ENCODE measurements at regions not wholly inside any gene's neighbourhood (a gene's known extent, or its start where the extent isn't known, plus 50 kb on each side); places are given as distances from the start of the nearest gene placed in this dataset.

DNA sequence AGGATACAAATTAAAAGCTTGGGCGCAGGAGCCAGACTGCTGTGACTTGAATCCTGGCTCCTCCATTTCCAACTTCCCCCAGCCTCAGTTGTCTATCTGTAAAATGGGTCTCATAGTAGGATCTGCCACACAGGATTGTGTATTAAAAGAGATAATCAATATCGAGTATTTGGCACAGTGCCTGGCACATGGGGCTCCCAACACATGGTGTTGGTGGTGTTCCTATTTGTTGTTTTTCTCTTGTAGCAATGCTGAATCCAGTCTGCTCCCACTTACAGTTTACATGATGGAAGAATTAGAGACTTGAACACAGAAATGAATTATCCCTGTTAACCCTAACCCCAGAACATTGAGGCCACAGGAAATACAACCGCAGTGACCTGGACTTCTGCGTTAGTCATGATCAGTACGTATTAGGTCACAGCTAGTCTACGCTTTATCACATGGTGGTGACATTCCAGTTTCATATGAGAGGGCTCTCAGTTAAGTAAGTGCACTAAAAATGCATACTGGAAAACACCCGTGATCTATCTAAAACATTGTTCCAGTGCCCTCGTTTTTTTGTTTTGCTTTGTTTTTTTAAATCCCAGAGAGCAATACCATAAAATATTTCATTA, 169.5 kb upstream of the KLF14 start:
- no peak for DNase-seq
- Histone ChIP-seq H3K27me3 (ENCODE audit: control insufficient read depth, insufficient read depth, low read length) (no peaks in the 10 kb centered on the region), H3K4me1 (ENCODE audit: control insufficient read depth, insufficient read depth, low read length) (no peaks in the 10 kb centered on the region), H3K27ac (ENCODE audit: low read length) (no peak overlapping the region), H3K36me3 (ENCODE audit: control insufficient read depth, insufficient read depth, low read length) (no peaks in the 10 kb centered on the region), H3K9me3 (replicated peaks; ENCODE audit: control insufficient read depth, low read depth, low read length) (no peaks in the 10 kb centered on the region), H3K4me3 (ENCODE audit: low read length) (no peak overlapping the region)
- 78% methylated on average over 4 of the region's 8 CpGs for WGBS (ENCODE audit: insufficient coverage)

DNA sequence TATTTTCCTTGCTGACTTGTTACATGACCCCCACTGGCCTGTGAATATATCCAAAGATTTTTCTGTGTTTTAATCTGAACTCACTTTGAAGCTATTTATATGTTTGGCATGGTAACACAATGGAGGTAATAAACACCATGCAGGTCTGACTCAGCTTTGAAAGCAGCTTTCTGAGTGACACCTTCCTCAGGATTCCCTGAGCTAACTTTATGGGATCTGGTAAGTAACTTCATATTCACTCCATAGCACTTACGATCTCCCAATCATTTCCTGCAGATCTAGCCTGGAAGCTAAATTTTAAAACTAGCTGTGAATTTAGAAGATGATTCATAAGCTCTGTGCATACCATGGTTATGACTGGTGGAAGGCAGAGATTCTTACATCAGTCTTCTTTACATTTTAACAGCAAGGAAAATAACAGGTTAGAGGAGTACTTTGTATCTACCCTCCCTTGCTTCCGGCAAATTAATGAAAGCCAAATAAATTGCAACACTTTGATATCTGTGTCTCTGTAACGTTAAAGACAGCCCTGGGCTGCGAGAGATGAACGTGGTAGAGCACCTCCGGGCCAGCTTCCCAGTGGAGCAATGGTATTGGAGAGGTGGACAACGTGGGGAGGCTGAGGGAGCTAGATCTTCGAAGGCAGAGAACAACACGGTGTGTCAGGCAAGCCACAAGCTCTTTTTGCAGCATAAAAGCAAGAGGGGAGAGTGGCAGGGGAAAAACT, 170.2 kb upstream of the KLF14 start:
- 54% methylated on average over 7 of the region's 9 CpGs for WGBS (ENCODE audit: insufficient coverage)
- Histone ChIP-seq H3K27me3 (ENCODE audit: control insufficient read depth, insufficient read depth, low read length) (no peaks in the 10 kb centered on the region), H3K9me3 (replicated peaks; ENCODE audit: control insufficient read depth, low read depth, low read length) (no peaks in the 10 kb centered on the region), H3K36me3 (ENCODE audit: control insufficient read depth, insufficient read depth, low read length) (no peaks in the 10 kb centered on the region), H3K4me1 (ENCODE audit: control insufficient read depth, insufficient read depth, low read length) (no peaks in the 10 kb centered on the region), H3K4me3 (ENCODE audit: low read length) (no peak overlapping the region), H3K27ac (ENCODE audit: low read length) (no peak overlapping the region)
- DNase-seq, result no peak

DNA sequence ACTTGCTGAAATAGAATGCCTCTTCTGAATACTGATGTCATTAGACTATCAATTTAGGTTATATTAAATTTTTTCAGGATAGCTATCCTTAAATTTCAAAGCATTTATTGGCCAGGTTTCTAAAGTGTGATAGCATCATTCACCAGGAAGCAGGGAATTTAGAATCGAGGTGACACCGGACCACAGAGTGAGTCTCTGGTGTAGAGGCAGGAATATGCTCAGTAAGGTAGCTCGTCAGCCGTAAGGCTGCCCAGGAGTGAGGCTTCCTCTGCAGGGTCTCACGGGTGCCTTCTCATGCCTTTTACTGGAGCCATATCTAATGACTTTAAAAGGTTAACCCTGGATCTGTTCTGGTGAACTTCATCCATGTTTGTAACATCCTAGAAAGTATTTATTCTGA, 170.8 kb upstream of the KLF14 start:
- Histone ChIP-seq H3K27ac (ENCODE audit: low read length) (no peak overlapping the region), H3K36me3 (ENCODE audit: control insufficient read depth, insufficient read depth, low read length) (no peaks in the 10 kb centered on the region), H3K4me3 (ENCODE audit: low read length) (no peak overlapping the region), H3K9me3 (replicated peaks; ENCODE audit: control insufficient read depth, low read depth, low read length) (no peaks in the 10 kb centered on the region), H3K4me1 (ENCODE audit: control insufficient read depth, insufficient read depth, low read length) (no peaks in the 10 kb centered on the region), H3K27me3 (ENCODE audit: control insufficient read depth, insufficient read depth, low read length) (no peaks in the 10 kb centered on the region)
- WGBS (ENCODE audit: insufficient coverage), result 60% methylated on average over 1 of the region's 5 CpGs
- DNase-seq, result no peak

DNA sequence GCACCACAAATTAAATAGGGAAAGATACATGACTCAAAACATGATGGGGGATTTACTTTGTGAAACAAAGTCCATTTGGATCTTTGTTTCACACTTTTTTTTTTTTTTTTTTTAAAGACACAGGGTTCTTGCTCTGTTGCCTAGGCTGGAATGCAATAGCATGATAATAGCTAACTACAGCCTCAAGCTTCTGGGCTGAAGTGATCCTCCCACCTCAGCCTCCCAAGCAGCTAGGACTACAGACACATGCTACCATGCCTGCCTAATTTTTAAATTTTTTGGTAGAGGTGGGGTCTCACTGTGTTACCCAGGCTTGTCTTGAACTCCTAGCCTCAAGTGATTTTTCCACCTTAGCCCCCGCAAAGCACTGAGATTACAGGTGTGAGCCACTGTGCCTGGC, 172.6 kb upstream of the KLF14 start:
- H3K27ac ChIP-seq (ENCODE audit: low read length), result no peak overlapping the region
- H3K27me3 ChIP-seq (ENCODE audit: control insufficient read depth, insufficient read depth, low read length), result no peaks in the 10 kb centered on the region
- no peaks in the 10 kb centered on the region for H3K4me1 ChIP-seq (ENCODE audit: control insufficient read depth, insufficient read depth, low read length)
- DNase-seq, result no peak
- WGBS (ENCODE audit: insufficient coverage), result no CpG with 5 or more reads among the region's 1 CpG
- no peak overlapping the region for H3K4me3 ChIP-seq (ENCODE audit: low read length)
- no peaks in the 10 kb centered on the region for H3K36me3 ChIP-seq (ENCODE audit: control insufficient read depth, insufficient read depth, low read length)
- no peaks in the 10 kb centered on the region for H3K9me3 ChIP-seq (replicated peaks; ENCODE audit: control insufficient read depth, low read depth, low read length)

DNA sequence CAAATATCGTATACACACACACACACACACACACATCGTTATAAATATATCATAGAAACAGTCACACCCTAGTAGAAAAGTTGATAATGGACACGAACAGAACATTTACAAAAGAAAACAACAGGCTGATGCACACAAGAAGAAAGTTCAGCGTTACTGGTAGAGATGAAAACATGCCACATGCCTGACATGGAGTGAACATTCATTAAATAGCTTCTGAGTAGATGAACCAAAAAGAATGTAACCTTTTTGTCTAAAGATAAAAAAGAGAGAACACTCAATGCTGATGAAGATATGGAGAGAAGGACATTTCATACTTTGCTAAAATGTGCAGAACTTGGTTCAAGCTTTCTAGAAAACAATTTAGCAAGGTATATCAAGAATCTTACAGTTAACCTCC, 173.4 kb upstream of the KLF14 start:
- no CpG with 5 or more reads among the region's 4 CpGs for WGBS (ENCODE audit: insufficient coverage)
- Histone ChIP-seq H3K4me1 (ENCODE audit: control insufficient read depth, insufficient read depth, low read length) (peaks cover 2% of the 10 kb centered on the region), H3K36me3 (ENCODE audit: control insufficient read depth, insufficient read depth, low read length) (no peaks in the 10 kb centered on the region), H3K9me3 (replicated peaks; ENCODE audit: control insufficient read depth, low read depth, low read length) (no peaks in the 10 kb centered on the region), H3K4me3 (ENCODE audit: low read length) (no peak overlapping the region), H3K27me3 (ENCODE audit: control insufficient read depth, insufficient read depth, low read length) (no peaks in the 10 kb centered on the region), H3K27ac (ENCODE audit: low read length) (no peak overlapping the region)
- DNase-seq, result no peak

DNA sequence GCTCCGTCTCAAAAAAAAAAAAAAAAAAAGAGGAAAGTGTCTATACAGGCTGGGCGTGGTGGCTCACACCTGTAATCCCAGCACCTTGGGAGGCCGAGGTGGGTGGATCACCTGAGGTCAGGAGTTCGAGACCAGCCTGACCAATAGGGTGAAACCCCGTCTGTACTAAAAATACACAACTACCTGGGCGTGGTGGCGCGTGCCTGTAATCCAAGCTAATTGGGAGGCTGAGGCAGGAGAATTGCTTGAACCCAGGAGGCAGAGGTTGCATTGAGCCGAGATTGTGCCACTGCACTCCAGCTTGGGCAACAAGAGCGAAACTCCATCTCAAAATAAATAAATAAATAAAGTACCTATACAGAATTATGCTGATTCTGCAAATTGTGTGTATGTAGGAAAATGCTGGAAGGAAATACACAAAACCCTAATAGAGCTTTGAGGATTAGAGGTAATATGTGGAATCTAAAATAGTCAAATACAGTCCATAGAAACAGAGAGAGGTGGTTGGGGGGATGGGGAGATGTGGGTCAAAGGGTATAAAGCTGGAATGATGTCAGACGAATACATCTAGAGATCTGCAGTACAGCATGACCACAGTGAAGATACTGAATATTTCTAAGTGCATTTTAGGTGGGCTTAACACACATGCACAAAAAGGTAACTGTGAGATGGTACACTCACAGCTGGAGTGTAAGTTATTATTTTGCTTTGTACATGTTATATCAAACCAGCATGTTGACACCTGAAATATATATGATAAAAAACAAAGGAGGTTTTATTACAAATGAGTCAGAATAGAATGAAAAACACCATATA, 174.5 kb upstream of the KLF14 start:
- H3K4me1 ChIP-seq (ENCODE audit: control insufficient read depth, insufficient read depth, low read length), result peaks cover 5% of the 10 kb centered on the region
- no peak for DNase-seq
- H3K36me3 ChIP-seq (ENCODE audit: control insufficient read depth, insufficient read depth, low read length), result no peaks in the 10 kb centered on the region
- no peak overlapping the region for H3K4me3 ChIP-seq (ENCODE audit: low read length)
- WGBS (ENCODE audit: insufficient coverage), result 57% methylated on average over 1 of the region's 11 CpGs
- H3K27me3 ChIP-seq (ENCODE audit: control insufficient read depth, insufficient read depth, low read length), result no peaks in the 10 kb centered on the region
- no peak overlapping the region for H3K27ac ChIP-seq (ENCODE audit: low read length)
- H3K9me3 ChIP-seq (replicated peaks; ENCODE audit: control insufficient read depth, low read depth, low read length), result no peaks in the 10 kb centered on the region

DNA sequence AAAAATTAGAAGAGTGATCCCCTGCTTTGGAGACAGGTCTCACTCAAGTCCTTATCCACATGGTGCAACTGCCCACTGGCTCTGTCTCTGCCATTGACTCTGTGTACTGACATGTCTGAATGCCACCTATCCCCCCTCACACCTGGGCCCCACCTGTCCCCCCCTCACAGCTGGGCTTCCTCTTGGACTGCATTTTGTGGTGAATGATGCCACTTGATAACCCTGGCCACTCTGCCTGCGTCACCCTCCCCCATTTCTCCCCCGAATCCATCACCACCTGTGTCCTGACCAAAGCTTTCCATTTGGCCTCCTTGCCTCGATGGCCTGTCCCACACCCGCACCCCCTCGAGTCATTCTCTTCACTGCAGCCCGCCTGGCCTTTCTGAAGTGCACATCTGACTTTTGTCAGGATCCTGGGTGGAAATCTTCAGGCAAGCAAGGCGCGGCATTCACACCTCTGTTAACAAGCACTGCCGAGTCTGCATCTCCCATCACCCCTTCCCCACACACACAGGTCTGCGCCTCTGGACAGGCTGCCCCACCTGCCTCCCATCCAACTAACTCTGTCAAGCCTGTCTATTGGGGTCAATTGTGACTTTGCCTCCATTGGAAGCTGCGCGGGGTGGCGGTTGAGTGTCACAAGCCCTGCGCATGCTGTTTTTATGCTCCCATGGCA, 175.3 kb upstream of the KLF14 start:
- Histone ChIP-seq H3K27me3 (ENCODE audit: control insufficient read depth, insufficient read depth, low read length) (no peaks in the 10 kb centered on the region), H3K27ac (ENCODE audit: low read length) (no peak overlapping the region), H3K4me1 (ENCODE audit: control insufficient read depth, insufficient read depth, low read length) (peaks cover 5% of the 10 kb centered on the region), H3K9me3 (replicated peaks; ENCODE audit: control insufficient read depth, low read depth, low read length) (no peaks in the 10 kb centered on the region), H3K36me3 (ENCODE audit: control insufficient read depth, insufficient read depth, low read length) (no peaks in the 10 kb centered on the region), H3K4me3 (ENCODE audit: low read length) (no peak overlapping the region)
- 85% methylated on average over 13 of the region's 14 CpGs for WGBS (ENCODE audit: insufficient coverage)
- DNase-seq, result no peak

DNA sequence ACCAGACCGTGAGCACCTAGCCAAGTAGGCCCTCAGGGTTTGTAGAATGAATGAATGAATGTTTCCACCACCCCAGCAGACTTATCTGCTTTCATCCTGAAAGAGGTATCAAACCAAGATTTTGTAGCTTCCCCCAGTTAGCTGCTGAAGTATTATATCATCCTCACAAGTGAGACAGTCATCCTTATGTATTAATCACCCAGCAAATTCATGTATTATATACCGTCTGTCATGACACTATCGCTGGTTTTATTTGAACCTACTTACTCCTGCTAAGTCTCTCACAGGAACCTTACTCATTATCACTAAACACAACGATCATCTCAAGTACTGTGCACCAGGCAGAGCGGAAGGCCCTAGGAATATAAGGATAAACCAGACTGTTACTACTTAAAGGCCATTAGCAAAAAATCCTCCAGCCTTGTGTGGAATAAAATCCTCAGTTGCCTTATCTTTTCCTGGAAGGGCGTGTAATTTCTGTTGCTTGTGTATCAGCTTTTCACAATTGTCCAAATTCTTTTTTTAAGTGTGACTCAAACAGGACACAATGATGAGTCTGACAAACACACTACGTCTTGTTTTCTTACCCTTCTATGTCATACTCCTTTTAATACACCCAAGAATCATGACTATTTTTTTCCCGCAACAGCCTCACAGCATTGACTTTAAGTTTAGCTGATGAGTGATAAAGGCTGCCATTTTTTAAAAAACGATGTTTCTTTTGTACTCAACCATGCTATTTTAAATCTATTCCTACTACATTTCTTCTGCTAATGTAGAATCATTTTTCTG, 176.1 kb upstream of the KLF14 start:
- peaks cover 5% of the 10 kb centered on the region for H3K4me1 ChIP-seq (ENCODE audit: control insufficient read depth, insufficient read depth, low read length)

DNA sequence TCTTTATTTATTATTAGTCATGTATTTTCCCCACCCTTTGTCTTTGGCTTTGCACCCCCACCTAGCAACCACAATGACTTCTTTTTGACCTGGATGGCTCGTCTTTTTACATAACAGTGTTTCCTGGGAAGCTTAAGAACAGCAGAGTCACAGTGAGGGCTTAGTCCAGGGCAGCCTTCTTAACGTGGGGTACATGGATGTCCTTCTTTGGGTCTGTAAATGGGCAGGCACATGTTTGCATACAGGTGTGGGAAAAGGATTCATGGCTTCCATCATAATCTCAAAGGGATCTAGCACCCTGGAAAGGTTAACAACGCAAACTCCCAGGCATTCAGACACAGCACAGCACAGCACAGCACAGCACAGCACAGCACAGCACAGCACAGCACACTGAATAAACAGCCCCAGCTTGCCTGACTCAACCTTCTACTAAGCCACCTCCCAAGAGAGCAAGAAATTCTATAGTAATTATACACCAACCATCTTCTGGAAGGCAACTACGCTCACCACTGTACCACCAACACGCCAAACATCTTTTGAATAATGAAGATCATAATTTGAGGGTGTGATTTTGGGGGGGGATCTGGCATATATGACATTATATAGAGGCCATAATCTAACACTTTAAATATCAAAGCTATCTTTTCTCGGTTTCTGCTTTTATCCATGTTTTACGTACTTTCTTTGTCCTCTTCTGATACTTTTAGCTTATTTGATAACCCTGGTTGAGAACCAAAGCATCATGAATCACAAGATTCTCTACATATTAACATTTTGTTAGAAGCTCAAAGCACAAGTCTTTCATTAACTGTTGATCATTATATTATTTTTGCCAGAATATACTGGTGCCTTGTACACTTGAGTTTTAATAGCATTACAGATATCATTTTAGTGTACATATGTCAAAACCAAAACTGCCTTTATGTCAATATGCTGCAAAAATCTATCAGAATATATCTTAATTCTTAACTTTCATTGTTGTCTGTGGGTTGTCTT, 177.2 kb upstream of the KLF14 start:
- Histone ChIP-seq H3K36me3 (ENCODE audit: control insufficient read depth, insufficient read depth, low read length) (no peaks in the 10 kb centered on the region), H3K9me3 (replicated peaks; ENCODE audit: control insufficient read depth, low read depth, low read length) (no peaks in the 10 kb centered on the region), H3K27me3 (ENCODE audit: control insufficient read depth, insufficient read depth, low read length) (no peaks in the 10 kb centered on the region), H3K4me1 (ENCODE audit: control insufficient read depth, insufficient read depth, low read length) (peaks cover 5% of the 10 kb centered on the region), H3K27ac (ENCODE audit: low read length) (no peak overlapping the region), H3K4me3 (ENCODE audit: low read length) (no peak overlapping the region)
- WGBS (ENCODE audit: insufficient coverage), result 77% methylated on average over 4 of the region's 7 CpGs
- no peak for DNase-seq

More for the DNA sequence above, 176.1 kb upstream of the KLF14 start:
- 93% methylated on average over 3 of the region's 9 CpGs for WGBS (ENCODE audit: insufficient coverage)
- H3K36me3 ChIP-seq (ENCODE audit: control insufficient read depth, insufficient read depth, low read length), result no peaks in the 10 kb centered on the region
- no peaks in the 10 kb centered on the region for H3K27me3 ChIP-seq (ENCODE audit: control insufficient read depth, insufficient read depth, low read length)
- no peak overlapping the region for H3K27ac ChIP-seq (ENCODE audit: low read length)
- no peaks in the 10 kb centered on the region for H3K9me3 ChIP-seq (replicated peaks; ENCODE audit: control insufficient read depth, low read depth, low read length)
- DNase-seq, result no peak
- no peak overlapping the region for H3K4me3 ChIP-seq (ENCODE audit: low read length)
